ENCODE measurements at regions not wholly inside any gene's neighbourhood (a gene's known extent, or its start where the extent isn't known, plus 50 kb on each side); places are given as distances from the start of the nearest gene placed in this dataset.

GRCh38 chr10:105585753-105586152, 944.7 kb downstream of the SORCS3 start:
- CTCF ChIA-PET = no interaction called here

GRCh38 chr10:105585171-105585570, 944.1 kb downstream of the SORCS3 start:
- ChIA-PET CTCF (no interaction called here), POLR2A (no interaction called here)
- Histone ChIP-seq H3K27ac (ENCODE audit: low read depth in 1 of 2, low read length in 2 of 2) (no peak overlapping the region), H3K36me3 (ENCODE audit: insufficient read depth, low read length) (no peaks in the 10 kb centered on the region), H3K4me1 (ENCODE audit: insufficient read depth, low read length) (no peaks in the 10 kb centered on the region), H3K9me3 (ENCODE audit: control insufficient read depth in 1 of 2, insufficient read depth in 1 of 2, low read length in 2 of 2) (peaks cover 0 to under 1% of the 10 kb centered on the region in 2 experiments), H3K27me3 (ENCODE audit: control insufficient read depth in 1 of 2, insufficient read depth in 2 of 2, low read length in 2 of 2) (no peaks in the 10 kb centered on the region), H3K4me3 (ENCODE audit: low read length) (no peak overlapping the region)
- Mint-ChIP-seq H3K27me3 (no peaks in the 10 kb centered on the region), H3K9me3 (peaks cover 6% of the 10 kb centered on the region), H3K4me1 (ENCODE audit: low read depth) (no peaks in the 10 kb centered on the region), H3K27ac (no peak overlapping the region), H3K4me3 (no peak overlapping the region), H3K36me3 (ENCODE audit: low read depth) (no peaks in the 10 kb centered on the region)
- intact Hi-C loops (cut with DNase I, micrococcal nuclease) = no loop called here
- DNase-seq = no peak
- no peak for ATAC-seq (ENCODE audit: poor library complexity)
- TF ChIP-seq CTCF (IDR thresholded peaks at IDR 0.05) = no peak

More at GRCh38 chr10:105585753-105586152, 944.7 kb downstream of the SORCS3 start:
- Histone ChIP-seq H3K9me3 (ENCODE audit: control insufficient read depth in 1 of 2, insufficient read depth in 1 of 2, low read length in 2 of 2) (no peaks in the 10 kb centered on the region), H3K36me3 (ENCODE audit: insufficient read depth, low read length) (no peaks in the 10 kb centered on the region), H3K27me3 (ENCODE audit: control insufficient read depth in 1 of 2, insufficient read depth in 2 of 2, low read length in 2 of 2) (no peaks in the 10 kb centered on the region), H3K4me1 (ENCODE audit: insufficient read depth, low read length) (no peaks in the 10 kb centered on the region), H3K27ac (ENCODE audit: low read depth in 1 of 2, low read length in 2 of 2) (no peak overlapping the region), H3K4me3 (ENCODE audit: low read length) (no peak overlapping the region)
- H3K27me3 Mint-ChIP-seq = no peaks in the 10 kb centered on the region
- H3K36me3 Mint-ChIP-seq (ENCODE audit: low read depth) = no peaks in the 10 kb centered on the region
- H3K9me3 Mint-ChIP-seq = peaks cover 6% of the 10 kb centered on the region
- POLR2A ChIA-PET = no interaction called here
- H3K4me3 Mint-ChIP-seq = no peak overlapping the region
- H3K4me1 Mint-ChIP-seq (ENCODE audit: low read depth) = no peaks in the 10 kb centered on the region
- no peak for ATAC-seq (ENCODE audit: poor library complexity)
- H3K27ac Mint-ChIP-seq = no peak overlapping the region
- intact Hi-C loops (cut with DNase I, micrococcal nuclease) = no loop called here
- no peak for DNase-seq
- no peak for TF ChIP-seq CTCF (IDR thresholded peaks at IDR 0.05)

GRCh38 chr10:105579112-105579511, 938.0 kb downstream of the SORCS3 start:
- intact Hi-C loops (cut with DNase I, micrococcal nuclease) = no loop called here
- no peak for DNase-seq
- Mint-ChIP-seq H3K4me1 (ENCODE audit: low read depth) (no peaks in the 10 kb centered on the region), H3K4me3 (no peak overlapping the region), H3K36me3 (ENCODE audit: low read depth) (no peaks in the 10 kb centered on the region), H3K27me3 (no peaks in the 10 kb centered on the region), H3K27ac (no peak overlapping the region), H3K9me3 (peaks cover 10% of the 10 kb centered on the region)
- H3K9me3 ChIP-seq (ENCODE audit: control insufficient read depth in 1 of 2, insufficient read depth in 1 of 2, low read length in 2 of 2) = peaks cover 0 to 13% of the 10 kb centered on the region in 2 experiments
- POLR2A ChIA-PET = no interaction called here
- H3K4me1 ChIP-seq (ENCODE audit: insufficient read depth, low read length) = no peaks in the 10 kb centered on the region
- no peak for TF ChIP-seq CTCF (IDR thresholded peaks at IDR 0.05)
- H3K36me3 ChIP-seq (ENCODE audit: insufficient read depth, low read length) = no peaks in the 10 kb centered on the region
- no peaks in the 10 kb centered on the region for H3K27me3 ChIP-seq (ENCODE audit: control insufficient read depth in 1 of 2, insufficient read depth in 2 of 2, low read length in 2 of 2)
- CTCF ChIA-PET = no interaction called here
- ATAC-seq (ENCODE audit: poor library complexity) = no peak
- H3K27ac ChIP-seq (ENCODE audit: low read depth in 1 of 2, low read length in 2 of 2) = no peak overlapping the region
- no peak overlapping the region for H3K4me3 ChIP-seq (ENCODE audit: low read length)
